GM18867 (cell line): ENCODE measurements at regions not wholly inside any gene's neighbourhood (a gene's known extent, or its start where the extent isn't known, plus 50 kb on each side); places are given as distances from the start of the nearest gene placed in this dataset.

Experiments used
- ATAC-seq: cut with Tn5 transposase; IDR thresholded peaks from one replicate; pipeline ENCODE4 v1.9.1; 2021; ENCODE audit warnings: mild to moderate bottlenecking, moderate library complexity; ENCODE audit not compliant: unreplicated experiment

- ATAC-seq, result no peak
Measured at GRCh38 chr12:95411057-95411456, 62.9 kb upstream of the METAP2 start.

- no peak for ATAC-seq
Measured at GRCh38 chr12:95411466-95411865, 62.5 kb upstream of the METAP2 start.

DNA sequence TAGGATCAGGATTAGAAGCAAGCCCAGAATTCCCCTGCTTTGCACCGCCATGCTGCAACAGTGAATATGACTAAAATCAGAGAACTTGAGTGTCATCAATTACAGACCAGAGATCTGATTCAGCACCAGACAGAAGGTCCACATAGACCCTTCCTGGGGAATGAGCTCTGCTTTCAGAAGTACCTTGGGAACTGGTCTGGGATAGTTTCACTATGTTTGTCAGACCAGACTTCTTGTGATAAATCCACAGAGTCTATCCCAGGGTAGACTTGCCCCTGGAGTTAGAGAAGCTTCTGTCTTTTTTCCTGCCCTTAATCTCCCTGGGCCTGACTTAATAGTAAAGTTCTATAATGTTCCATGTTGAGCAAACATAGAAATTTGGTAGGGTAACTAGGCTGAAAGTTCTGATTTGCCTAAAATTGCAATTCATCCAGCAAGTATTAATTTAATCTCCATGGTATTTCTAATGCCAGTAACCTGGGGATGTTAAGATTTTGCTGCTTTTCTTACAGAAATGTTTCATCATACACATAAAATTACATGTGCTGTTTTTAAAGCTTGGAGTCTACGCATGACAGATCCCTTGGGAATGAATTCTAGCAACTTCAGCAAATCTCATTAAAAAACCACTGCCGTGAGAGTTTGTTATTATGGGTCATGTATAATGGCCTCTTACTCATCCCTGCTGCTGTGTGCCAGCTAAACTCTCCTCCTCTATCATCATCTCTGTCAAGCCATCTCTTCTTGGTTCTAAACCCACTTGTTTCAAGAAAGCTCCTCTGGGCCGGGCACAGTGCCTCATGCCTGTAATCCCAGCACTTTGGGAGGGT lies 61.3 kb upstream of the METAP2 start:
- ATAC-seq, result no peak

GRCh38 chr12:95413576-95413975 lies 60.4 kb upstream of the METAP2 start:
- ATAC-seq, result no peak

- no peak for ATAC-seq
Measured at GRCh38 chr12:95415451-95415850, 58.5 kb upstream of the METAP2 start.

GRCh38 chr12:95416111-95416636 lies 57.8 kb upstream of the METAP2 start:
- no peak for ATAC-seq

GRCh38 chr12:95417372-95417771 lies 56.6 kb upstream of the METAP2 start:
- no peak for ATAC-seq

DNA sequence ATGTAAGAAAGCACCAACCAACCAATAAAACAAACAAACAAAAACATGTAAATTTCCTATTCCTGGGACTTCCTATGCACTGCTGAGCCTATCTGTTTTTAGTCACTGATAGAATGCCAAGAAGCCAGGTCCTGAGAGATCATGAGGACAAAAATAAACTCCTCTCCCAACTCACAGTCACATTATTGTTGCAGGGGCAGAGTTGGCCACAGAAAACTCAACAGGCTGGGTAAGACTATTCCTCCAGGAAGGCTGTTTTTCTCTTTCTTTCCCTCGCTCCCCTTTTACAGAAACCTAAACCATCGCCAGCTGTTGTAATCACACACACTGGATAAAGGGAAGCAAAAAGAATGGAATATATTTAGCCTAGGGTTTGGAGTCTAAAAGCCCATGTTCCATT lies 55.8 kb upstream of the METAP2 start:
- ATAC-seq, result no peak
